OCI-LY3 (cell line): ENCODE measurements at regions not wholly inside any gene's neighbourhood (a gene's known extent, or its start where the extent isn't known, plus 50 kb on each side); places are given as distances from the start of the nearest gene placed in this dataset.

Source experiments
- H2AFZ ChIP-seq: fragments of 200-600, 300-600 bp; shearing (Covaris generic); 2 replicates; pipeline ENCODE4 v1.6.0; 2014; ENCODE audit warnings: antibody characterized with exemption, low read depth, low read length
- H3K27ac ChIP-seq: fragments of 200-600, 300-600 bp; sonication (generic); 2 replicates; pipeline ENCODE4 v1.5.1; 2014; ENCODE audit warnings: mild to moderate bottlenecking, low read length, moderate library complexity, mixed read lengths
- H3K27me3 ChIP-seq: fragments of 200-600, 300-600 bp; sonication (generic); 2 replicates; pipeline ENCODE4 v1.6.1; 2014; ENCODE audit warnings: low read depth, low read length, mixed read lengths
- H3K36me3 ChIP-seq: fragments of 200-600, 300-600 bp; sonication (generic); replicated peaks from 2 replicates; pipeline ENCODE3; 2014; ENCODE audit warnings: low read depth, low read length, mixed read lengths
- H3K4me1 ChIP-seq: fragments of 300-600, 200-600 bp; sonication (generic); 2 replicates; pipeline ENCODE4 v1.6.1; 2014; ENCODE audit warnings: low read length, mixed read lengths
- H3K4me2 ChIP-seq: fragments of 200-600, 300-600 bp; sonication (generic); 2 replicates; pipeline ENCODE4 v1.6.1; 2014; ENCODE audit warnings: low read length, mixed read lengths
- H3K4me3 ChIP-seq: fragments of 300-600, 200-600 bp; sonication (generic); 2 replicates; pipeline ENCODE4 v1.5.1; 2014; ENCODE audit warnings: antibody characterized with exemption, mild to moderate bottlenecking, low read length, moderate library complexity
- H3K79me2 ChIP-seq: fragments of 300-600, 200-600 bp; shearing (Covaris generic); 2 replicates; pipeline ENCODE4 v1.6.1; 2014; ENCODE audit warnings: mild to moderate bottlenecking, low read length, mixed read lengths
- H3K9ac ChIP-seq: fragments of 300-600, 200-600 bp; shearing (Covaris generic); 2 replicates; pipeline ENCODE4 v1.6.0; 2014; ENCODE audit warnings: mild to moderate bottlenecking, low read length, moderate library complexity
- H3K9me3 ChIP-seq: fragments of 200-600, 300-600 bp; shearing (Covaris generic); 2 replicates; pipeline ENCODE4 v1.6.1; 2014; ENCODE audit warnings: low read length, mixed read lengths; ENCODE audit not compliant: insufficient read depth
- H4K20me1 ChIP-seq: fragments of 200-600, 300-600 bp; sonication (generic); 2 replicates; pipeline ENCODE4 v1.6.1; 2016; ENCODE audit warnings: low read length, mixed read lengths; ENCODE audit not compliant: insufficient read depth
- CTCF ChIP-seq: fragments of 200-600, 300-600 bp; sonication (generic); IDR thresholded peaks from 2 replicates; pipeline ENCODE4 v1.5.1; 2014; ENCODE audit warnings: antibody characterized with exemption, low read length, low read depth
- EZH2phosphoT487 ChIP-seq: fragments of 200-600 bp; shearing (Covaris generic); IDR thresholded peaks from 2 replicates; pipeline ENCODE4 v1.6.1; 2018; ENCODE audit warnings: antibody characterized with exemption, mixed run types, low read depth

- no peak for TF ChIP-seq CTCF
- no peak for TF ChIP-seq EZH2phosphoT487
- H3K36me3 ChIP-seq = no peaks in the 10 kb centered on the region
- no peak overlapping the region for H3K27ac ChIP-seq
- H3K9me3 ChIP-seq = no peaks in the 10 kb centered on the region
- H3K27me3 ChIP-seq = peaks cover 4% of the 10 kb centered on the region
- no peak overlapping the region for H3K4me3 ChIP-seq
- no peak overlapping the region for H2AFZ ChIP-seq
- no peaks in the 10 kb centered on the region for H4K20me1 ChIP-seq
- H3K4me1 ChIP-seq = no peaks in the 10 kb centered on the region
- H3K79me2 ChIP-seq = no peaks in the 10 kb centered on the region
- H3K4me2 ChIP-seq = no peak overlapping the region
- H3K9ac ChIP-seq = no peak overlapping the region
Observed at GRCh38 chr22:48178536-48178935, 1416.1 kb downstream of the TBC1D22A start.

- Histone ChIP-seq H3K36me3 (no peaks in the 10 kb centered on the region), H3K4me3 (no peak overlapping the region), H3K4me1 (no peaks in the 10 kb centered on the region), H3K9ac (no peak overlapping the region), H3K27ac (no peak overlapping the region), H3K79me2 (no peaks in the 10 kb centered on the region), H2AFZ (no peak overlapping the region), H3K27me3 (peaks cover 4% of the 10 kb centered on the region), H4K20me1 (no peaks in the 10 kb centered on the region), H3K4me2 (no peak overlapping the region), H3K9me3 (no peaks in the 10 kb centered on the region)
- TF ChIP-seq EZH2phosphoT487 = no peak
- no peak for TF ChIP-seq CTCF
Observed at GRCh38 chr22:48177631-48178030, 1415.2 kb downstream of the TBC1D22A start.

- Histone ChIP-seq H3K4me2 (no peak overlapping the region), H3K27me3 (peaks cover 11% of the 10 kb centered on the region), H3K79me2 (no peaks in the 10 kb centered on the region), H3K9ac (no peak overlapping the region), H3K27ac (no peak overlapping the region), H3K4me3 (no peak overlapping the region), H3K36me3 (no peaks in the 10 kb centered on the region), H3K9me3 (no peaks in the 10 kb centered on the region), H3K4me1 (no peaks in the 10 kb centered on the region), H2AFZ (no peak overlapping the region), H4K20me1 (no peaks in the 10 kb centered on the region)
- no peak for TF ChIP-seq CTCF
- no peak for TF ChIP-seq EZH2phosphoT487
Observed at GRCh38 chr22:48175721-48176120, 1413.3 kb downstream of the TBC1D22A start.

GRCh38 chr22:48173773-48174160, 1411.3 kb downstream of the TBC1D22A start:
- no peak overlapping the region for H3K4me2 ChIP-seq
- H3K36me3 ChIP-seq = no peaks in the 10 kb centered on the region
- no peaks in the 10 kb centered on the region for H3K9me3 ChIP-seq
- TF ChIP-seq EZH2phosphoT487 (no peak), CTCF (no peak)
- H3K27me3 ChIP-seq = peaks cover 11% of the 10 kb centered on the region
- no peak overlapping the region for H3K4me3 ChIP-seq
- no peak overlapping the region for H3K27ac ChIP-seq
- no peak overlapping the region for H2AFZ ChIP-seq
- H3K79me2 ChIP-seq = no peaks in the 10 kb centered on the region
- H4K20me1 ChIP-seq = no peaks in the 10 kb centered on the region
- H3K4me1 ChIP-seq = no peaks in the 10 kb centered on the region
- H3K9ac ChIP-seq = no peak overlapping the region
